ENCODE measurements at regions not wholly inside any gene's neighbourhood (a gene's known extent, or its start where the extent isn't known, plus 50 kb on each side); places are given as distances from the start of the nearest gene placed in this dataset.
"Not testable (repeated sequence)": the region's sequence is repeated elsewhere in the genome, so short reads cannot be mapped to it uniquely, and the experiment has no call there.

- DNase-seq, result no peak
These were observed 181.4 kb upstream of the ETV3 start for GRCh38 chr1:157319567-157319966.

GRCh38 chr1:157317229-157317628, 179.0 kb upstream of the ETV3 start:
- DNase-seq, result not testable (repeated sequence)

GRCh38 chr1:157315544-157315943, 177.3 kb upstream of the ETV3 start:
- no peak for DNase-seq

GRCh38 chr1:157314408-157314807, 176.2 kb upstream of the ETV3 start:
- no peak for DNase-seq

- DNase-seq, result no peak
These were observed 175.1 kb upstream of the ETV3 start for GRCh38 chr1:157313240-157313807.

GRCh38 chr1:157312082-157312812, 174.1 kb upstream of the ETV3 start:
- no peak for DNase-seq

- no peak for DNase-seq
These were observed 173.5 kb upstream of the ETV3 start for GRCh38 chr1:157311730-157312081.

- not testable (repeated sequence) for DNase-seq
These were observed 172.9 kb upstream of the ETV3 start for GRCh38 chr1:157310805-157311729.

- no peak for DNase-seq
These were observed 172.2 kb upstream of the ETV3 start for GRCh38 chr1:157310401-157310800.

- no peak for DNase-seq
These were observed 169.3 kb upstream of the ETV3 start for GRCh38 chr1:157307491-157307890.

GRCh38 chr1:157306896-157307295, 168.7 kb upstream of the ETV3 start:
- DNase-seq, result no peak

- DNase-seq, result no peak
These were observed 166.1 kb upstream of the ETV3 start for GRCh38 chr1:157304271-157304670.

- DNase-seq, result no peak
These were observed 164.5 kb upstream of the ETV3 start for GRCh38 chr1:157302724-157303123.

GRCh38 chr1:157302199-157302497, 164.0 kb upstream of the ETV3 start:
- no peak for DNase-seq

- DNase-seq, result no peak
These were observed 163.4 kb upstream of the ETV3 start for GRCh38 chr1:157301477-157302198.

- DNase-seq, result not testable (repeated sequence)
These were observed 156.4 kb upstream of the ETV3 start for GRCh38 chr1:157294387-157295145.

- DNase-seq, result no peak
These were observed 154.8 kb upstream of the ETV3 start for GRCh38 chr1:157292809-157293564.

- no peak for DNase-seq
These were observed 154.1 kb upstream of the ETV3 start for GRCh38 chr1:157292302-157292701.

GRCh38 chr1:157291083-157291482, 152.9 kb upstream of the ETV3 start:
- DNase-seq, result no peak

GRCh38 chr1:157289424-157290105, 151.4 kb upstream of the ETV3 start:
- DNase-seq, result no peak

GRCh38 chr1:157288996-157289395, 150.8 kb upstream of the ETV3 start:
- no peak for DNase-seq
